Epithelial cell of proximal tubule (primary cell): ENCODE measurements at regions not wholly inside any gene's neighbourhood (a gene's known extent, or its start where the extent isn't known, plus 50 kb on each side); places are given as distances from the start of the nearest gene placed in this dataset.
"Not testable (repeated sequence)": the region's sequence is repeated elsewhere in the genome, so short reads cannot be mapped to it uniquely, and the experiment has no call there.

ENCODE experiments used
- DNase-seq: peaks from one replicate; pipeline ENCODE4 v3.0.0-alpha.2; 2011; ENCODE audit warnings: low read depth
- H3K4me3 ChIP-seq: 2 replicates; pipeline ENCODE4 v1.5.1; 2011; ENCODE audit warnings: low read depth, mild to moderate bottlenecking, low read length
- CTCF ChIP-seq: conservative IDR thresholded peaks from 2 replicates; pipeline ENCODE4 v1.5.1; 2012; ENCODE audit warnings: low read depth, mild to moderate bottlenecking, low read length

- no peak for DNase-seq
- no peak for TF ChIP-seq CTCF
- no peak overlapping the region for H3K4me3 ChIP-seq
Observed at GRCh38 chr2:133878326-133878725, 310.1 kb upstream of the NCKAP5 start.

DNA sequence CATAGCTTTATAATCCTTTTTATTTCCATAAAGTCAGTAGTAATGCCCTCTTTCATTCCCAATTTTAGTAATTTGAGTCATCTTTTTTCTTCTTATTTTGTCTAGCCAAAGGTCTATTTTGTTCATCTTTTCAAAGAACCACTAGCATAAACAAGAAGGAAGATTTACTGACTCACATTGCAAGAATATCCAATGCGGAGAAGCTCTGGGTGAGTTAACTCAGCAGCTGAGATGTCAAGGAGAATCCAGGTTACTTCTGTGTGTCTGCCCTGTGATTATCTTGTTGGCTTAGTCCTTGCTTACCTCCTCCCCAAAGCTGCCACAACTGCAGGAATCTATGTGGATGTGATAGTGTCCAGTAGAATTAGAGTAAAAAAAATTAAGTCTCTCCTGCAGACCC lies 311.4 kb upstream of the NCKAP5 start:
- DNase-seq = no peak
- no peak for TF ChIP-seq CTCF
- H3K4me3 ChIP-seq = no peak overlapping the region

- DNase-seq, H3K4me3 ChIP-seq: not testable (repeated sequence)
Observed at GRCh38 chr2:133882159-133882558, 313.9 kb upstream of the NCKAP5 start.

- no peak for DNase-seq
- peak; percentile 42 for TF ChIP-seq CTCF
- no peak overlapping the region for H3K4me3 ChIP-seq
Observed at GRCh38 chr2:133884739-133885381, 316.6 kb upstream of the NCKAP5 start.

DNA sequence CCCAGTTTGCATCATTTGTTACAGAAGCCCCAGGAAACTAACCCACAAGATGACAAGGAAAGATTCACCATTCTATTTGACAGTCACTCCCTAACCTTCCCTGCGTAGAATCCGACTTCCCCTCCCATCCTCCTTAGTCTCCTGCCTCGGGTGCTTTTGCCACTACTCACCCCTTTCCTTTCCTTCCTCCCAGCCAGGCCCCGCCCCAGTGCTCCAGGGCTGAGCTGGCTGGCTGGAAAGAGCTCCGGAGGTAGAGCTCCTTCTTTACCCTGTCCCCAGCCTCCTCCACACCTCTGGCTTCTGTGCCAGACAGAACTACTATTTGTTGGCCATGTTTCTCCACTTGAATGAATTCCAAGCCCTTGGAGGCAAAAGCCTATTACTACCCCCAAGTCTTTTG lies 317.6 kb upstream of the NCKAP5 start:
- H3K4me3 ChIP-seq = no peak overlapping the region
- DNase-seq = no peak
- TF ChIP-seq CTCF = no peak

- peak; percentile 74 for TF ChIP-seq CTCF
- H3K4me3 ChIP-seq = no peak overlapping the region
- DNase-seq = peak; percentile 25
Observed at GRCh38 chr2:133886735-133887675, 318.7 kb upstream of the NCKAP5 start.

GRCh38 chr2:133887676-133888040 lies 319.4 kb upstream of the NCKAP5 start:
- no peak for DNase-seq
- H3K4me3 ChIP-seq = no peak overlapping the region
- no peak for TF ChIP-seq CTCF
